Hepatocyte (in vitro differentiated cells): ENCODE measurements at regions not wholly inside any gene's neighbourhood (a gene's known extent, or its start where the extent isn't known, plus 50 kb on each side); places are given as distances from the start of the nearest gene placed in this dataset.

Experiments used
- DNase-seq: peaks from one replicate; pipeline ENCODE4 v3.0.0-alpha.2; 2016; ENCODE audit warnings: low spot score
- H2AFZ ChIP-seq: fragments of 200-600 bp; sonication (generic); 2 replicates; pipeline ENCODE4 v1.6.0; 2016; ENCODE audit warnings: antibody characterized with exemption, mild to moderate bottlenecking
- H3K27ac ChIP-seq: fragments of 200-600 bp; sonication (generic); 2 replicates; pipeline ENCODE4 v1.5.1; 2016; ENCODE audit warnings: mild to moderate bottlenecking
- H3K27me3 ChIP-seq: fragments of 200-600 bp; sonication (generic); 2 replicates; pipeline ENCODE4 v1.6.1; 2016
- H3K36me3 ChIP-seq: fragments of 200-600 bp; sonication (generic); replicated peaks from 2 replicates; pipeline ENCODE4 v1.5.1; 2016; ENCODE audit warnings: low read depth; ENCODE audit not compliant: insufficient read depth
- H3K4me1 ChIP-seq: fragments of 200-600 bp; sonication (generic); 2 replicates; pipeline ENCODE4 v1.5.1; 2016; ENCODE audit warnings: mild to moderate bottlenecking, moderate library complexity; ENCODE audit not compliant: insufficient read depth
- H3K4me2 ChIP-seq: fragments of 200-600 bp; sonication (generic); 2 replicates; pipeline ENCODE4 v1.6.0; 2016
- H3K4me3 ChIP-seq: fragments of 200-600 bp; sonication (generic); 2 replicates; pipeline ENCODE4 v1.5.1; 2016; ENCODE audit warnings: mild to moderate bottlenecking
- H3K79me2 ChIP-seq: fragments of 200-600 bp; sonication (generic); 2 replicates; pipeline ENCODE4 v1.6.0; 2017; ENCODE audit warnings: mild to moderate bottlenecking
- H3K9me2 ChIP-seq: fragments of 200-600 bp; sonication (generic); replicated peaks from 2 replicates; pipeline ENCODE4 v1.6.0; 2017; ENCODE audit warnings: mild to moderate bottlenecking; ENCODE audit not compliant: insufficient read depth
- H3K9me3 ChIP-seq: fragments of 200-600 bp; sonication (generic); 2 replicates; pipeline ENCODE4 v1.5.1; 2016; ENCODE audit warnings: low read depth, mild to moderate bottlenecking
- H4K20me1 ChIP-seq: fragments of 200-600 bp; sonication (generic); 2 replicates; pipeline ENCODE4 v1.6.0; 2016; ENCODE audit warnings: mild to moderate bottlenecking; ENCODE audit not compliant: insufficient read depth, poor library complexity, severe bottlenecking
- EZH2 ChIP-seq: fragments of 200-600 bp; sonication (generic); IDR thresholded peaks from 2 replicates; pipeline ENCODE4 v1.6.1; 2016; ENCODE audit warnings: antibody characterized with exemption, mild to moderate bottlenecking, borderline replicate concordance
- EZH2phosphoT487 ChIP-seq: fragments of 200-600 bp; sonication (generic); IDR thresholded peaks from one replicate; pipeline ENCODE4 v1.6.1; 2018; ENCODE audit warnings: antibody characterized with exemption, mild to moderate bottlenecking, low read depth, moderate library complexity; ENCODE audit not compliant: unreplicated experiment, severe bottlenecking
- WGBS: methylation state at CpG from one replicate; pipeline ENCODE4 v1.1.6; 2016; ENCODE audit warnings: low lambda C conversion rate; ENCODE audit errors: missing lambda C conversion rate; 5-methylcytosine and 5-hydroxymethylcytosine counted together
- TF ChIP-seq, protein P1 (sequence below): fragments of 200-600 bp; sonication (generic); IDR thresholded peaks from 2 replicates; pipeline ENCODE4 v1.5.1; 2016; ENCODE audit warnings: antibody characterized with exemption, mild to moderate bottlenecking; ENCODE audit not compliant: poor library complexity

DNA sequence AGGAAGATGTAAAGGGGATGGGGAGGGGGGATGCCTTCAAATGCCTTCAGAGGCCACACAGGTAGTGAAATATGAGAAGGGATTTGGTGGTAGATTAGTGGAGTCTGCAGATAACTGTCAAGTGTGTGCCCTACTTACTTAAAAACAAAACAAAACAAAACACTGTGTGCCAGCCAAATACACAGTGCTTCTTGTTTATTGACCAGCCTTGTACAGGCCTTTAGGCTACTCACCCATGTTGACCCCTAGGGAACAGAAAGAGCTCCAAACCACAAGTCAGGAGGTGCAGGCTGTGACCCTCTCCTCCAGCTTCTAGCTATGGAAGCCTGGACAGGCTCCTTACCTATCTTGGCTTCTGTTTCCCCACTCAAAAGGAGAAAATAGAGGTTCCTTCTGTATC lies 562.0 kb downstream of the ETNK1 start:
- Histone ChIP-seq H3K27ac (no peak overlapping the region), H3K79me2 (no peaks in the 10 kb centered on the region), H3K4me2 (no peak overlapping the region), H3K27me3 (no peaks in the 10 kb centered on the region), H3K4me1 (no peaks in the 10 kb centered on the region), H4K20me1 (no peaks in the 10 kb centered on the region), H3K4me3 (no peak overlapping the region), H3K9me2 (no peaks in the 10 kb centered on the region), H3K9me3 (no peaks in the 10 kb centered on the region), H2AFZ (no peak overlapping the region), H3K36me3 (no peaks in the 10 kb centered on the region)
- TF ChIP-seq EZH2 (no peak), EZH2phosphoT487 (no peak)
- TF ChIP-seq, protein P1, sequence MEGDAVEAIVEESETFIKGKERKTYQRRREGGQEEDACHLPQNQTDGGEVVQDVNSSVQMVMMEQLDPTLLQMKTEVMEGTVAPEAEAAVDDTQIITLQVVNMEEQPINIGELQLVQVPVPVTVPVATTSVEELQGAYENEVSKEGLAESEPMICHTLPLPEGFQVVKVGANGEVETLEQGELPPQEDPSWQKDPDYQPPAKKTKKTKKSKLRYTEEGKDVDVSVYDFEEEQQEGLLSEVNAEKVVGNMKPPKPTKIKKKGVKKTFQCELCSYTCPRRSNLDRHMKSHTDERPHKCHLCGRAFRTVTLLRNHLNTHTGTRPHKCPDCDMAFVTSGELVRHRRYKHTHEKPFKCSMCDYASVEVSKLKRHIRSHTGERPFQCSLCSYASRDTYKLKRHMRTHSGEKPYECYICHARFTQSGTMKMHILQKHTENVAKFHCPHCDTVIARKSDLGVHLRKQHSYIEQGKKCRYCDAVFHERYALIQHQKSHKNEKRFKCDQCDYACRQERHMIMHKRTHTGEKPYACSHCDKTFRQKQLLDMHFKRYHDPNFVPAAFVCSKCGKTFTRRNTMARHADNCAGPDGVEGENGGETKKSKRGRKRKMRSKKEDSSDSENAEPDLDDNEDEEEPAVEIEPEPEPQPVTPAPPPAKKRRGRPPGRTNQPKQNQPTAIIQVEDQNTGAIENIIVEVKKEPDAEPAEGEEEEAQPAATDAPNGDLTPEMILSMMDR = no peak
- DNase-seq = no peak

DNA sequence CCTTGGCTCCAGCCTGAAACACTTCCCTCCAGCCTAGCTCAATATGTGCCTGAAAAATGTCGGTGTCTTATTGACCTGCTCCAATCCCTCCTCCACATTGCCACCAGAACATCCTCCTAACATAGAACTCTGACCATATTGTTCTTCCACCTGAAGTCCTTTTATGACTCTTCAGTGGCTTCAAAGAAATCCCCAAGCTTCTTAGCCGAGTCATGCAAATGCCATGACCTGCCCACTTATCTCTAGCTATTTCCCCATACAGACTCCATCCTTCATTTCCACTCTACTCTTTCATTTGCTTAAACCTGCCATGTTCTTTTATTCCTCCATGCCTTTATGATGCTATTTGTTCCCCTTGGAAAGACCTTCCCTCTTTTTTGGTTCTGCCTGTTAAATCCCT lies 568.6 kb downstream of the ETNK1 start:
- Histone ChIP-seq H3K4me2 (no peak overlapping the region), H3K27me3 (no peaks in the 10 kb centered on the region), H4K20me1 (no peaks in the 10 kb centered on the region)

DNA sequence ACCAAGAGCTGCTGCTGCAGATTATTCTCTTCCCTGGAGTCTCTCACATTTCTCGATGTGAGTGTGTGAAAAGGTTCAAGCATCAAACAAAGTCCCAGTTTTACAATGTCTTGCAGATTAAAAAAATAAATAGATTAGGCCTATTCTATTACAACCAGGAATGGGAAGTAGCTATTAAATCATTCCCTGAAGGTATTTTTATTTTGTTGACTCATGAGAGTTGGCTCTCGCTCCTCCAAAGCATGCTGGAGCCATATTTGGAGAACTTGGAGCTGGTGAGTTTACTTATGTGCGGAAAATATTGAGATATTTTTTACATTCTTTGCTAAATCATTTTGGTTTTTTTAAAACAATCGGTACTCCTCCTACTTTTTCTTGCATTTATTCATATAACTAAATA lies 572.3 kb downstream of the ETNK1 start:
- H3K4me3 ChIP-seq = no peak overlapping the region
- no peak for DNase-seq
- no peak for TF ChIP-seq EZH2
- no peaks in the 10 kb centered on the region for H3K36me3 ChIP-seq
- H3K9me3 ChIP-seq = no peaks in the 10 kb centered on the region
- H2AFZ ChIP-seq = no peak overlapping the region
- no peaks in the 10 kb centered on the region for H3K27me3 ChIP-seq
- WGBS = 81% methylated on average over 4 of the region's 4 CpGs
- no peak overlapping the region for H3K27ac ChIP-seq
- H3K9me2 ChIP-seq = no peaks in the 10 kb centered on the region
- H3K79me2 ChIP-seq = no peaks in the 10 kb centered on the region
- no peaks in the 10 kb centered on the region for H4K20me1 ChIP-seq
- H3K4me2 ChIP-seq = no peak overlapping the region
- no peaks in the 10 kb centered on the region for H3K4me1 ChIP-seq

More for the DNA sequence above, 568.6 kb downstream of the ETNK1 start:
- no peaks in the 10 kb centered on the region for H3K4me1 ChIP-seq
- WGBS = 92% methylated on average over 2 of the region's 2 CpGs
- no peak overlapping the region for H3K27ac ChIP-seq
- no peaks in the 10 kb centered on the region for H3K9me3 ChIP-seq
- TF ChIP-seq, protein P1 = no peak
- TF ChIP-seq EZH2phosphoT487 (no peak), EZH2 (no peak)
- H3K79me2 ChIP-seq = no peaks in the 10 kb centered on the region
- no peaks in the 10 kb centered on the region for H3K9me2 ChIP-seq
- no peak for DNase-seq
- H2AFZ ChIP-seq = no peak overlapping the region
- no peak overlapping the region for H3K4me3 ChIP-seq
- no peaks in the 10 kb centered on the region for H3K36me3 ChIP-seq

DNA sequence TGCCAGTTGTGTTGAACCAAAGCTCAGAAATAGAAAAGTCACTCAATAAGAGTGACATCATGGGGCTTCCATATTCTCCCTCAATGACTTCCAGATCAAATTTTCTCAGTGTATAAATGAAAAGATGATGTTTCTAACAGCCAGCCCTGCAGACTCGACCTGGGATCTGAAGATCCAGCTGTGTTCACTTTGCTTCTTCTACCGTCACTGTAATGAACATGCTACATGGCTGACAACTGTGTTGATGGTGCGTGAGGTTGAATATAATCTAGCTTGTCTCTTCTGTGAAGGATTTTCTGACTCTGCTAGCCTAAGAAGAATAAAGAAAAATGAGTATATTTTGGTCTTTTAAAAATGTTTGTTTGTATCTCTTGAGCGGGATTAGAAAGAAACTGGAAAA lies 577.8 kb downstream of the ETNK1 start:
- 81% methylated on average over 4 of the region's 4 CpGs for WGBS
- H2AFZ ChIP-seq = no peak overlapping the region
- H3K36me3 ChIP-seq = no peaks in the 10 kb centered on the region
- H4K20me1 ChIP-seq = no peaks in the 10 kb centered on the region
- no peaks in the 10 kb centered on the region for H3K4me1 ChIP-seq
- H3K9me2 ChIP-seq = no peaks in the 10 kb centered on the region
- TF ChIP-seq, protein P1 = no peak
- no peak for TF ChIP-seq EZH2phosphoT487
- no peak for TF ChIP-seq EZH2
- H3K79me2 ChIP-seq = no peaks in the 10 kb centered on the region
- H3K27ac ChIP-seq = no peak overlapping the region
- no peak overlapping the region for H3K4me2 ChIP-seq
- no peak for DNase-seq
- no peaks in the 10 kb centered on the region for H3K9me3 ChIP-seq
- H3K4me3 ChIP-seq = no peak overlapping the region
- no peaks in the 10 kb centered on the region for H3K27me3 ChIP-seq
